ENCODE measurements at regions not wholly inside any gene's neighbourhood (a gene's known extent, or its start where the extent isn't known, plus 50 kb on each side); places are given as distances from the start of the nearest gene placed in this dataset.
"Not testable (repeated sequence)": the region's sequence is repeated elsewhere in the genome, so short reads cannot be mapped to it uniquely, and the experiment has no call there.

- no peak for DNase-seq (ENCODE audit: low read depth)
Measured at GRCh38 chr5:72651109-72651508, 143.9 kb upstream of the ZNF366 start.

- peak; percentile 63 for DNase-seq (ENCODE audit: low read depth)
Measured at GRCh38 chr5:72649449-72649848, 142.2 kb upstream of the ZNF366 start.

- DNase-seq (ENCODE audit: low read depth), result no peak
Measured at GRCh38 chr5:72648480-72648879, 141.3 kb upstream of the ZNF366 start.

- DNase-seq (ENCODE audit: low read depth), result no peak
Measured at GRCh38 chr5:72647806-72648205, 140.6 kb upstream of the ZNF366 start.

- no peak for DNase-seq (ENCODE audit: low read depth)
Measured at GRCh38 chr5:72646246-72646866, 139.1 kb upstream of the ZNF366 start.

GRCh38 chr5:72645064-72645846 lies 138.0 kb upstream of the ZNF366 start:
- no peak for DNase-seq (ENCODE audit: low read depth)

- DNase-seq (ENCODE audit: low read depth), result no peak
Measured at GRCh38 chr5:72644296-72644695, 137.1 kb upstream of the ZNF366 start.

- DNase-seq (ENCODE audit: low read depth), result no peak
Measured at GRCh38 chr5:72641164-72641563, 134.0 kb upstream of the ZNF366 start.

- no peak for DNase-seq (ENCODE audit: low read depth)
Measured at GRCh38 chr5:72637058-72637457, 129.8 kb upstream of the ZNF366 start.

GRCh38 chr5:72636565-72636964 lies 129.4 kb upstream of the ZNF366 start:
- DNase-seq (ENCODE audit: low read depth), result not testable (repeated sequence)

GRCh38 chr5:72634444-72634843 lies 127.2 kb upstream of the ZNF366 start:
- peak; percentile 35 for DNase-seq (ENCODE audit: low read depth)

GRCh38 chr5:72633649-72634048 lies 126.4 kb upstream of the ZNF366 start:
- peak; percentile 33 for DNase-seq (ENCODE audit: low read depth)

- DNase-seq (ENCODE audit: low read depth), result no peak
Measured at GRCh38 chr5:72633041-72633445, 125.8 kb upstream of the ZNF366 start.

GRCh38 chr5:72630721-72631120 lies 123.5 kb upstream of the ZNF366 start:
- no peak for DNase-seq (ENCODE audit: low read depth)

- no peak for DNase-seq (ENCODE audit: low read depth)
Measured at GRCh38 chr5:72630081-72630480, 122.9 kb upstream of the ZNF366 start.

GRCh38 chr5:72628771-72629371 lies 121.7 kb upstream of the ZNF366 start:
- no peak for DNase-seq (ENCODE audit: low read depth)

GRCh38 chr5:72625332-72625731 lies 118.1 kb upstream of the ZNF366 start:
- DNase-seq (ENCODE audit: low read depth), result no peak

GRCh38 chr5:72624641-72625236 lies 117.5 kb upstream of the ZNF366 start:
- DNase-seq (ENCODE audit: low read depth), result peak; percentile 67

GRCh38 chr5:72623936-72624335 lies 116.7 kb upstream of the ZNF366 start:
- DNase-seq (ENCODE audit: low read depth), result no peak

- no peak for DNase-seq (ENCODE audit: low read depth)
Measured at GRCh38 chr5:72623323-72623722, 116.1 kb upstream of the ZNF366 start.

- DNase-seq (ENCODE audit: low read depth), result no peak
Measured at GRCh38 chr5:72622170-72622760, 115.1 kb upstream of the ZNF366 start.

- no peak for DNase-seq (ENCODE audit: low read depth)
Measured at GRCh38 chr5:72621576-72621975, 114.4 kb upstream of the ZNF366 start.
